NOMO-1 treated with dmso at 0.1 percent for 144 hours (cell line): ENCODE measurements at regions not wholly inside any gene's neighbourhood (a gene's known extent, or its start where the extent isn't known, plus 50 kb on each side); places are given as distances from the start of the nearest gene placed in this dataset.

Experiments
- DNase-seq: peaks from one replicate; lab custom pipeline; 2025; ENCODE audit not compliant: unreplicated experiment; lab: John Stamatoyannopoulos, UW

DNA sequence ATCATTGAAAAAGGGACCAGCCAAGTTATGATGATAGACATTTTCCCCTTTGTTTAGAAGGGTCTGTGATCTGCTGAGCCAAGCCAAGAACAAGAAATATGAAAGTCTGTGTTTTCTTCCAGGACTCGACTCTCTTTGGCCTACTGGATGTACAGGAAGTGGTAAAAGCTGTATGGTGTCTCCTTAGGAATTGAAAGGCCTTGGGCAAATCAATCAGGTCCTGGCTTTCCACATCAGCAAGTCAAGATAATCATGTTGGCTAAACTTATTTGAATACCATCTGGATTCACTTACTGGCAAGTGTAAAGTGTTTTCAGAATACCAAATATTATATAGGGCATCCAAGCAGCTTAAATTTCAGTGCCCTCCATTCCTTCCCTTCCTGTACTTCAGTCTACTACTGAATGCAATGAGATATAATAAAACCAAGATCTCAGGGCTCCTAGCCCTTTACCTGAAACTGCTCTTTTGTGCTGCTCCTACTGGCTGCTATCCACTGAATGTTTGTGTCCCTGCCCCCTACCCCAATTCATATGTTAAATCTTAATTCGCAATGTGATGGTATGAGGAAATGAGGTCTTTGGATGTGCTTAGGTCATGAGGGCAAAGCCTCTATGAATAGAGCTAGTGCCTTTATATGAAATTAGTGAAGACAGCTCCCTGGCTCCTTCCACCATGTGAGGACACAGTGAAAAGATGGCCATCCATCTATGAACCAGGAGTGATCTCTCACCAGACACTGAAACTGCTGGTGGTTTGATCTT lies 578.0 kb downstream of the SPRY1 start:
- no peak for DNase-seq

DNA sequence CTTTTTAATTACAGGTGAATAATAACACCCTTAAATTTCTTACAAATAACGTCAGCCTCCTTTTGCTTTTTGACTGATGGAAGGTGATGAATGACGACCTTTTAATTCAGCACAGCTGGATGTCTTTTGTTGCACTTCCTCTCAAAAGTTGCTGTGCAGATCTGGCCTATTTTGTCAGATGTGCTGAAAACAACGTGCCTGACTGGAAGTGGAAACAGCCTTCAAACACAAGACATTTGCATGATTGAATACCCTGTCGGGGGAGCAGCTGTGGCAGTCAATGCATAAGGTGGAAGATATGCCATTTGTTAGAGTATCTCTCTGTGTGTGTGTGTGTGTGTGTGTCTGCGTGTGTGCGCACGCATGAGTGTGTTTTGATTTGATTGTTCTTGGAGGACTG lies 579.7 kb downstream of the SPRY1 start:
- DNase-seq = no peak

DNA sequence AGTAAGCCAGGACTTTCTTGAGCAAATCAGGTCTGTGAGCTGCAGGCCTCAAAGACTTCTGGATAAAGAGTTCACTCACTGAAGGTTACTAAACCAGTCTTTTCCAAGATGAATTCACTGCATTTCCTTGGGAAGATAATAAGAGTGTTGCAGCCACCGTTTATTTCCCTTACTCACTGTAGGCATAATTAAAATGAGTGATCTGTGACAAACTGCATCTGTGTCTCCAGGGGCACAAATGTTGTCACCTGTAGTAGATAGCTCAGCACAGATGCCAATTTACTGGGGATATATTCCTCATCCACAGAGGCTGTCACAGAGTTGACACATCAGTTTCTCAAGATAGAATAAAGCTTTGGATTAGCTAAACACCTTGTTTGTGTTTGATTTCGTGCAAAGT lies 580.2 kb downstream of the SPRY1 start:
- no peak for DNase-seq

DNA sequence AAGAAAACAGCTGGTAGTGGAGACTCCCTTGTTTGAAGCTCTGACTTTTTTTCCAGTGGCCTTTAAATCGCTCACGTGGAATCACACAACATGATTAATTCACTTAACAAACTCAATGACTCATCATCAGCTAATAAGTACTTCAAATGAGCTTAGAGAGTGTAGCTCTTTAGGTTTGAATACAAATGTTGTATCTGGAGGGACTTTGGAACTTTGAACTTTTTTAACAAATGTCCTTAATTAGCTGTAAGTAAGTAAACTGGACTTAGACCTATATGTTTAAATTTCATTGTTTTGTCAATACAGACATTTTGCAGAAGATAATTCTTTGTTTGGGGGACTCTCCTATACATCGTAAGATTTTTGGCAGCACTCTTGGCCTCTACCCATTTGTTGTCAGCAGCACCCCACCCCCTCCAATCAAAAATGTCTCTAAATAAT lies 581.1 kb downstream of the SPRY1 start:
- no peak for DNase-seq

DNA sequence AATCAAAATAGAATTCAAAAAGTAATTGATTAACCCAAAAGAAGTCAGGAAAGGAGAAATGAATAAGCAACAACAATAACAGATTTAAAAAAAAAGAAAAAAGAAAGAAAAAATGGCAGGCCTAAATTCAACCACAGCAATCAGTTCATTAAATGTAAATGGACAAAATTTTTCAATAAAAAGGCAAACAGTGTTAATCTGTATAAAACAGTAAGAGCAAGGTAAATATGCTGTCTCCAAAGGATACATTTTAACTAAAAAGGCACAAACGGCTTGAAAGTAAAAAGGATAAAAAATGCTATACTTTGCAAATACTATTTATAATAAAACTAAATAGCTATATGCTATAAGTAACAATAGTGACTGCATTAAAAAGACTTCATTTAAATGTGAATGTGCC lies 582.0 kb downstream of the SPRY1 start:
- no peak for DNase-seq

DNA sequence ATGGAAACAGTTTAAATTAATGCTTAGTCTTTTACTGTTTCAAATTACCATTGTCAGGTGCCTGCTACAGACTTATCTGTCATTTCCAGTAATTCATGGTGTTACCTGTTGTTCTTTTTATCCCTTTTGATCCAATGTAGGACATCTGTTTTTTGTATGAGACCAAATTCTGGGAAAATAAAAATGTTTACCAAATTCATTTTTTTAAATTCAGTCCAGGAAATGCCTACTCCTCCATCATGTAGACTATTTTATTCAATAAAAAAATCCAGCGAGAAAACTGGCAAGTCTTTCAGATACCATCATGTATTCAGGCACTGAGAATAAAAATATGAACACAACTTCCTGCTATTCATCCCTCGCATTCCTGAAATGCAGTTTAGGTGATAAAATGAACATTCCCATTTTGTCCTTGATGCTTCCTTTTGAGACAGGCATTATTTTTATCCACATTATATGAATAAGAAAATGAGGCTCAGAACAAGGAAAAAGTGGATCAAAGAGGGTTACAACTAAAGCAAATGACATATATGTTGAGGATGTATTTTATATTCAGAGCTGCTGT lies 584.2 kb downstream of the SPRY1 start:
- DNase-seq = no peak

DNA sequence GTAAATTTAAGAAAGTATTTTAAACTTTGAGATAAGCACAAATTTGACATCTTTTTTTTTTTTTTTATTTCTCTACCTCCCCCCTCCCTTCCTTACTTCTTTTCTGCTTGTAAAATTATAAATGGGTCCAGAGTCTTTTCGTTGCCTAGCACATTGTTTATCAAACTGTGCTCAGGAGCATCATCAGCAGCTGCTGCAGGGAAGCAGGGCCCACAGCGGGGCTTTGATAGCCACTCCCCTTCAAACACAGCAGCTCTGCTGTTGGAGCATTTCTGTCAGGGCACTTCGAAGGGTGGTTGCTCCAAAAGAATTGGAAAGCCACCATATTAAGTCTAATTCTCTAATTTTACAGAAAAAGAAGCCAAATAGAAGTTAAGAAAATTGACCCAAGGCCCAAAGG lies 588.3 kb downstream of the SPRY1 start:
- DNase-seq = no peak

DNA sequence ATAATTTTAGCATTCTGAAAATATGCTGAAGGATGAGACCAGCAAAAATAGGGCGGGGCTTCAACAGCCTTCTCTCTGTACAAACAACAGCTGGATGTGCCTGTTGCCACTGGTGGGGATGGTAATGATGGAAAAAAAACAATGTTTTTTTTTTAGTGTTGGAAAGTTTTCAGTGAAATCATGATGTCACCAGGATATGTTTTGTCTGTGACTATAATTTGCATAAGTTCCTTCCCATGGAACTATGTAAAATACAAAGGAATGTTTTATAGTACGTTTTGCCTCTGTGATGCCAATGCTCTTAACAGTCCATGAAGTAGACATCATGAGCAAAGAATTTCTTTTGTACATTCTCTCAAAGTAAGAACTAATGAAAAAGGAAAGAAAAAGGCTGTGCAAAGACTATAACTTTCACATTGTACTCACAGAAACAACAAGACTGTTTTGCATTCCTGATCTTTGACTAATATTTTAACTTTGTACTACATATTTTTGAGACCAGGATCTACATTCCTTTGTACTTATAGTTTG lies 589.7 kb downstream of the SPRY1 start:
- DNase-seq = no peak

DNA sequence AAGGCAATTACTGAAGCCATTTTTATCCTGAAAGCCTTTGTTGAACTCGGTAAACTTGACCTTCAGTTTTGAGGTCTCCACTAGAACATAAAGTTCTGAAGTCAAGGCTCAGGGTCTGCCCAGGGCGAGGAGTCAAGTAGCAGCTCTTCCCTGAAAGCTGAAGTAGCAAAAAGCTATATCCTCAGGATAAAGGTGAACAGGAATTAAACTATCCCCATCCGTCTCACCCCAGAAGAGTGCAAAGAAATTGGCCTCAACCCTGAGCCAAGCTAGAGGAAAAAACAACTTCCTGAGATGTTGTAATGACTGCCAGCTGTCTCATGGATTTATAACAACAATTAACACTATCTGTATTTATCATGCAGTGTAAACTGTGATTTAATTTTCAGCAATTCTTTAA lies 590.8 kb downstream of the SPRY1 start:
- no peak for DNase-seq

DNA sequence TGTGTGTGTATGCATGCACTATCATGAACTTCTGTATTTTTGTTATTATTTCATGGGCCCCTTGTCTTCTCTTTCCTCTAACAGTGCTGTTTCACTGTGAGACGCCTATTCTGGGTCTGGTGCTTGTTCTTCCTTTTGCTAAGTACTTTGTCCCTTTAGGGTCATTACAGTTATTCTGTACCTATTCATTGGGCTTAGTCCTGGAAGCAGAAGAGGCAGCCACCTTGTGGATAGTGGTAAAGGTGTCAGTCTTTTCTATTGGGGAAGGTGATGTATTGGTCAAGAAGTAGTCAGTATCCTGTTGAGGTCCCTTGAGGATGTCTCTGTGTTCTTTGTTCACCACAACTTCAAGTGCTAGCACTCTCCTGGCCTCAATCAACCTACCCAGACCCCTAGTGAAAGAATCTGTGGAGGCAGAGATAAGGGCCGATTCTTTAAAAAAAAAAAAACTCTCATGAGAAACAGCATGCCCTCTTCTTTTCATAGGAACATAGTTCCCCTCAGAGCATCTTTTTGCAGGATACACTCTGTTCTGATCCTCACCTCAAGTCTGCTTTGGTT lies 593.8 kb downstream of the SPRY1 start:
- no peak for DNase-seq

DNA sequence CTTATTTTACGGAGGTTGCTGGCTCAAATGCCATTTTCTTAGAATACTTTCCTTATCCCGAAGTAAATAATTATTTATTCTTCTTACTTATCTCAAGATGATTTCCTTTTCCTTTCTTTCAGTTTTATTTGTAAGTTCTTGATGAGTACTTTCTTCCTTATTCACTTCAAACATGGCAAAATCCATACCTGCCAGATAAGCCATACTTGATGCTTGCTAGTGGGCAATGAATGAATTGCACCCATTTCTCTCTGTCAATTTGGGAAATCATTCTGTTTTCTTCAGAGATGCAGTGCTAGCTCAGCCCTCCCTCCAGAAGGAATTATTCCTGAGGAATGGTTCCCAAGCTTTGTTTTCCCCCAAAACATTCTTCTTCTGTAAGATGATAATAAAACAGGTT lies 598.3 kb downstream of the SPRY1 start:
- DNase-seq = no peak

DNA sequence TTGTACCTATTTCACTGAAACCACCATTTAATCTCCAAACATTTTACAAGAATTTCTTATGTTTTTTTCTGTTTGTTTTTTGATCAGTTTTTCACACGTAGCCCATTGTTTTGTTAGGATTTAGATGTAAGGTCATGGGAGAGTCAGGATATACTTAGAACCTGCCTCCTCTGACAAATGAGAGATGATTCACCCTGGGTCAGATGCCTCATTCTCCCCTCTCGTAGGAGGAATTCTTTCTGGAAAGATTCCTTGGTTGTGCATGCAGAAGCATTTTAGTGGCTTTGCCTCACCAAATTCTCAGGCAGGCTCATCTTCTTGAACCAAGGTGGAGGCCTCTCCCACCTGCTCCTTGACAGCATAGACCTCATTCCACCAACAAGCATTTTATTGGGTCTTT lies 599.3 kb downstream of the SPRY1 start:
- no peak for DNase-seq

DNA sequence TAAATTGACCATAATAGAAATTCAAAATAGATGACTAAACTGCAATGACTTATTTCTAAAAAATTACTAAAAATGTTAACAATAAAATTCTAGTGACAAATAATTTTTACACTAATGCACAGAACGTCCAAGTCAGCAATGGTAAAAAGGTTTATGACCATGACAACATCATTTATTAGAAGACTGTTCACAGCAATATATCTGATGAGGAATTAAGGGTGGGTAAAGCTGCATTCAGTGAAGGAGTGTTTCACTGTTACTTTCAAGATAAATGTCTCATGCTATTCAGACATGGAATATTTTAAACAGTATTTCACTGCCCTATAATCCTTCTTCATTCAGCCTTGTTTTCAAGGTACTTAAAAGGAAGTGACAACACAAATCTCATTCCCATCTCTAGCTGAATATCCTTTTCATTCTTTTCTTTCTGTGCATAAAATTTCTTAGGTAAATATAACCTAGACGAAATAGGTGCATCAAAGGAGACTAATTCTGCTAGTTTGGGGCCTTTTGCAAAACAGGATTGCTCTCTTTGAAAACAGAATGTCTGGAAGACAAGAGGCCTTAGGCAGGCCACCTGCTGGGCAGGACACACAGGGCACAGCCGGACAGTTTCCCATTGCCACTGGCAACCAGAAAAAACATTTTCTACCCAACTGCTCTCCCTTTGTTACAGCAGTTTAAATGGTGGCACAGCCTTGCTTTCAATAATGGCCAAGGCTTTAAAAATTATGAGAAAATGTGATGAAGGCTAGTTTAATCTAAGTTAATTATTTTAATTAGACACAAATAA lies 600.3 kb downstream of the SPRY1 start:
- no peak for DNase-seq

DNA sequence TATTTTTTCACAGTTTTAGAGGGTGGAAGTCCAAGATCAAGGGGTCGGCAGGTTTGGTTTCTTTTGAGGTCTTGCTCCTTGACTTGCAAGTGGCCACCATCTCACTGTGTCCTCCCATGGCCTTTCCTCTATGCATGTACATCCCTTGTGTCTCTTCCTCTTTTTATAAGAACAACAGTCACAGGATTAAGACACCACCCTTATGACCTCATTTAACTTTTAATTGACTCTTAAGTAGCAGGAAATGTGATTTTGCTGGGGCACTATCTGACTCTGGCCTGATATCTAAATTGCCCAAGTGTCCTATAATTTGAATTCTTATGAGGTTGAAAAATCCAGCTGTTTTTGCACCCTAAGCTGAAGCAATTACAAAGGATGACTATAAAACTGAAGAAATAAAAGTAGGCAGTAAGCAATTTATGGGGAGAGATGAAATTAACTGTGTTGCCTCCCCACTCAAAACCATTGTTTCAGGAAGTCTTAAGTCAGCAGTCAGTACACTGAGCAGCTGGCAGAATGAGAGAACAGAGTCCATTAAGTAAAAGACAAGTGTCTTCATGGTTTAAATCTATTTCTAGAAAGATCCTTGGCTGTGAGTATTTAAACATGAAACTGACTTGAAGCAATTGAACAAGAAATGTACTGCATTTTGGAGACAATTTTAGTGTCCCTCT lies 601.3 kb downstream of the SPRY1 start:
- DNase-seq = peak; percentile 9

DNA sequence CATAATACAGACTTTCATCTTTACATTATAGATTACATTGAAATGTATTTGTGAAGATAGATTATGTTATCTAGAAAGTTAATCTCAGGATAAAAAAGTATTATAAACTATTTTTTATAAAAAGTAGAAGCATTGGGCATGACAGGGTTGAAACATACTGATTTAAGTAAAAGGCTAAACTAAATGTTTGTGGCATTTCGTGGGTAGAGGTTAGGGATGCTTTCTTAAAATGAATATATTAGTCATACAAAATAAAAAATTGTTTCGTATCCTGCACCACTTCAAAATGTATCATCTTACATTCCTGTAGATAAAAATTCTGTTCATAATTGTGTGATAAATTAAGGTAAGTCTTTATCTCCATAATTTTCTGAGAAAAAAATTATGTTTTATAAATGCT lies 603.6 kb downstream of the SPRY1 start:
- DNase-seq = no peak

DNA sequence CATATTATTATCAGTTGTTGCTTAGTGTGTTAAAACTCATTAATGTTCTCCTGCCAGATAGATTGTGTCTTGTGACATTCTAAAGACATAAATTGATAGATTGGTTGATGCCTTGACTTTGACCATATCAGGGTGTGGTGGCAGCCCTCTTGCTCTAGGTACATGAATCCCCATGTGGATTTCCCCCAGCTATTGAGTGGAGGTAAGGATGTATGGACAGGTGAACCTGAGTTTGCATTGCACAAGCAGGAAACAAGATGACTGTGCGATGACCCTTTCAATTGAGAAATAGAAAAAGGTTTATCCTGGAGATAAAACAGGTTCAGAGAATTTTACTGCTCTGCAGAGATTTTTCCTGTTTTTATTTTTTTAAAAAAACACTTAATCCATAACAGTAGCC lies 619.2 kb downstream of the SPRY1 start:
- DNase-seq = no peak

DNA sequence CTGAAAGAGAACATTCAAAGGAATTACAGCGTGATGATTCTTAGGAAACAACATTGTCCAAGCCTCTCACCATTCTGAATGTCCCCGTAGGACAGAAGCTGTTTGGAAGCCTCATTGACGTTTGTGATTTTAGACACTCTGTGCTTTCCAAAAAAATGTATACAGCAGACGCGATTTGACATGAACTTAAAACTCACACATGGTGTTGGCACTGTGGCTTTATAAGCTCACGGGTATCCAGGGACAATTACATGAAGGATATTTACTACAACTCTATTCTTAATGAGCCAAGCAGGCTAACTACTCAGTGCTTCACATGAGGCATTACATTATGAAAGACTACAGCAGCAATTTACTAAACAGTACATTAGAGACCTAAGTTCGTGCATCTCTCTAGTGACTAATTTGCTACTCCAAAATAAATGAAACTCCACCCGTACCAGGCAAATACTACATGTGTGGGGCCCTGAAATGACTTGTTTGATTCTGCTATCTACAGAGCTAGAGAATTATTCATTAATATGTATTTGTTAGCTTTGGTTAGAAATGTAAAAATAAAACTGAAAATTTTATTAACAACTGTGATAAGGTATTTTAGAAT lies 620.7 kb downstream of the SPRY1 start:
- no peak for DNase-seq

DNA sequence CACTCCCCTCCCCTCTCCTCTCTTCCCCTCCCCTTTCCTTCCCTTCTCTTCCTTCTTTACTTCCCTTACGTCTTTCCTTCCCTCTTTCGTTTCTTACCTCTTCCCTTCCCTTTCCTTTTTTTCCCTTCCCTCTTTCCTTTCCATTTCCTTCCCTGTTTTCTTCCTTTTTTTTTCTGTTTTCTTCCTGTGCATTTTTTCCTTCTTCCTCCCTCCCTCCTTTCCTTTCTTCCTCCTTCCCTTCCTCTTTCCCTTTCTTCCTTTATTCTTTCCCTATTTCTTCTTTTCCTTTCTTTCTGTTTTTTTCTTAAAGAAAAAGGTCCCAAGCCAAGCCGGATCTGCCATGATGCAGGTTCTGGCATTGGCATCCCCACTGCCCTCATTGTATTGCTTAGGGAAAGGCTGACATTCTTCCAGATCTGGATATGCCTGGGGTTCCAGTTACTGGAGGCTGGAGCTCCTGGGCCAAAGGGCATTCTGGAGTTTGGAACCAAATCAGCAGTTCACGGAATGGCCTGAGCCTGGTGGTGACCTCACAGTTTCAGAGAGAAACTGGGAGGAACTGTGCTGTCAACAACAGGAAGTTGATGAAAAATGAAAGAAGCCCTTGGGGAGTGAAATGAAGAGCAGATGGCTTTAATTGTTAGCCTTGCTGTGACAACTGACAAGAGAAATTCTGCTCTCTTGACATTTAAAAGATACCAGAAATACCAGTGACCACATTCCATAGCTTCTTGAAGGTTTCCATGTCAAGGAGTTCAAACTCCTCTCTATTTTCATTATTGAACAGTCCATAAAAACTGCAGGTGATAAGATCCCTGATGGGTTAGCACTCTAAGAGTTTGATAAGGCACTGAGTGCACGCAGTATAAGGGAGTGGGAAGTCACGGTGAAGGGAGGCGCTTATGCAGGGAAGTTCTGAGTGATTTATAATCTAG lies 622.1 kb downstream of the SPRY1 start:
- peak; percentile 63 for DNase-seq

DNA sequence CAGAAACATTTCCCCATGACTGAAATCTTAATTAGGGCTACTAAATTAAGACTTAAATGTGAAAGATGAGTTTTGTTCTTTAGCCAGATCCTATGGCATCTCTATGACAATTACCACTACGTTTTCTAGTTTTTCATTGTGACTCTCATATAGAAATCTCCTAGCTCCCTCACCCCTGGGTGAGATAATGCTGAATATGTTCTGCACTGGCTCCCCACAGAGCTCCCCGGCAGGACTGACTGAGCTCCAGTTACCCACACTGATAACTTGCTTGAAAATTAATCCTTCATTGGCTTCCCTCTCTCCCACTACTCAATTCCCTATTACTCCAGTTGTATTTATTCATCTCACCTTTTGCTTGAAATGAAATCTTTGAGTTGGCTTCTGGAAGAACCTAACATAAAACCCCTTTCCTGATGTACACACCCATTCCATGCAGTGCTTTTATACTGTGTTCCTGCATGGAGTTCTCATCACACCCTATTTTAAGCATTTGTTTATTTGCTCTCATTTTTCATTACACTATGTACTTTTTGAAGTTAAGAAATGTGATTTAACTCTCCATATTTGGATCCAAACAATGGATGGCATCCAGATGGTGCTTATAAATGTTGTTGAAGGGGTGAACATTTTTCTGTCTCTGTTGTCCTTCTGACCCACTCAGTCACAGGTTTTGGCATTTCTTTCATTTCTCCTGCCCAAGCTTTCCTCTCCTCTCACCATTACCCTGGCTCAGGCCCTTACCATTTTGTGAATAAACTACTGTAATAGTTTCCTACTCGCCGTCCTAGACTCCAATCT lies 623.4 kb downstream of the SPRY1 start:
- no peak for DNase-seq
